ENCODE measurements at regions not wholly inside any gene's neighbourhood (a gene's known extent, or its start where the extent isn't known, plus 50 kb on each side); places are given as distances from the start of the nearest gene placed in this dataset.

GRCh38 chr20:12729326-12729725, 279.4 kb upstream of the SPTLC3 start:
- no peak for TF ChIP-seq GATA3 (IDR thresholded peaks at IDR 0.05; ENCODE audit: low read depth, low read length)
- TF ChIP-seq GATA2 (IDR thresholded peaks at IDR 0.05; ENCODE audit: low read depth, low read length) = no peak

All from SH-SY5Y (cell line).